ENCODE measurements at regions not wholly inside any gene's neighbourhood (a gene's known extent, or its start where the extent isn't known, plus 50 kb on each side); places are given as distances from the start of the nearest gene placed in this dataset.

- ATAC-seq, result no peak
- no peak for DNase-seq
- intact Hi-C loops (cut with micrococcal nuclease), result no loop called here
These were observed 351.8 kb upstream of the GYPC start for GRCh38 chr2:126304154-126304553.

- DNase-seq, result no peak
These were observed 349.4 kb upstream of the GYPC start for GRCh38 chr2:126306539-126306938.

DNA sequence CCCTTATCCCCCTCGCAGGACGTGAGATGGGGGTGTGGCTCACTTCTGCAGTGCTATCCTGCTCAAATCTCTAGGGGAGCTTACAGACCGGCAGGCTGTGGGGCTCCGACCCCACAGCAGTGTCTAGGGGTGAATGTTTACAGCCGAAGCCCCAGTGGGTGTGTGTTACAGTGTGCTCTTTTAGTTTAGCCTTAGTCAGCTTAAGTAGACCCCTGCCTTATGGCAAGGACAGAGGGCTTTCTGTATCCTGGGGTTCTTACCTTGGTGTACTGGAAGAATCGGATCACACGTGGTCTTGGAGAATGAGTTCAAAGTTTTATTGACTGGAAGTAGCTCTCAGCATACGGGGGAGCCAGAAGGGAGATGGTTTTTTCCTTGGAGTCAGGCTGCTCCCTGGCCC, 348.2 kb upstream of the GYPC start:
- intact Hi-C loops (cut with micrococcal nuclease), result no loop called here
- DNase-seq, result no peak
- no peak for ATAC-seq

More at GRCh38 chr2:126306539-126306938, 349.4 kb upstream of the GYPC start:
- intact Hi-C loops (cut with micrococcal nuclease), result no loop called here
- ATAC-seq, result no peak

GRCh38 chr2:126309185-126309584, 346.8 kb upstream of the GYPC start:
- intact Hi-C loops (cut with micrococcal nuclease), result no loop called here
- ATAC-seq (no peak), DNase-seq (no peak)

GRCh38 chr2:126312579-126312978, 343.4 kb upstream of the GYPC start:
- intact Hi-C loops (cut with micrococcal nuclease), result no loop called here
- DNase-seq, result no peak
- no peak for ATAC-seq

DNA sequence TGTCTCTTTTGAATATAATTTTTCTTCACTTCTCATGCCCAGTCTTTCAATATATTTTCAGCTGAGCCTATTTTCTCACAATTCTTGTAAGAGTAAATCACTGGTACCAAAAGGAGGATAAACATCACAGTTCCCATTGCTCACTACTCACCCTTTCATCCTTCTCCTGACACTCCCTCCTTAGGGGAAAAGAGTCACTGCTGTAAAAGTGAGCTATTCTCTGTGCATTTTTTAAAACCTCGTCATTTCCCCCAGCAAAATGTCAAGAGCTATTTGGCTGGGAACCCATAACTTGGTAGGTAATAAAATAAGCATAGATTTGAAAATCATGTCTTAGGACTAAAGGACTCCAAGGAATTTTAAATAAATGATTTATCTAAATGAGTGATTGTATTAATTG, 340.1 kb upstream of the GYPC start:
- DNase-seq (no peak), ATAC-seq (no peak)
- intact Hi-C loops (cut with micrococcal nuclease), result no loop called here

- ATAC-seq, result no peak
- DNase-seq, result no peak
- intact Hi-C loops (cut with micrococcal nuclease), result no loop called here
These were observed 338.0 kb upstream of the GYPC start for GRCh38 chr2:126317790-126318431.

GRCh38 chr2:126322342-126322741, 333.6 kb upstream of the GYPC start:
- intact Hi-C loops (cut with micrococcal nuclease), result no loop called here
- ATAC-seq (no peak), DNase-seq (no peak)

- intact Hi-C loops (cut with micrococcal nuclease), result no loop called here
- no peak for DNase-seq
- peak; percentile 54 for ATAC-seq
These were observed 330.8 kb upstream of the GYPC start for GRCh38 chr2:126325202-126325601.

- ATAC-seq (no peak), DNase-seq (no peak)
- intact Hi-C loops (cut with micrococcal nuclease), result no loop called here
These were observed 326.8 kb upstream of the GYPC start for GRCh38 chr2:126329173-126329572.

GRCh38 chr2:126342457-126342856, 313.5 kb upstream of the GYPC start:
- ATAC-seq (no peak), DNase-seq (no peak)
- intact Hi-C loops (cut with micrococcal nuclease), result no loop called here

GRCh38 chr2:126343136-126343535, 312.8 kb upstream of the GYPC start:
- ATAC-seq, result no peak
- no peak for DNase-seq
- intact Hi-C loops (cut with micrococcal nuclease), result no loop called here

DNA sequence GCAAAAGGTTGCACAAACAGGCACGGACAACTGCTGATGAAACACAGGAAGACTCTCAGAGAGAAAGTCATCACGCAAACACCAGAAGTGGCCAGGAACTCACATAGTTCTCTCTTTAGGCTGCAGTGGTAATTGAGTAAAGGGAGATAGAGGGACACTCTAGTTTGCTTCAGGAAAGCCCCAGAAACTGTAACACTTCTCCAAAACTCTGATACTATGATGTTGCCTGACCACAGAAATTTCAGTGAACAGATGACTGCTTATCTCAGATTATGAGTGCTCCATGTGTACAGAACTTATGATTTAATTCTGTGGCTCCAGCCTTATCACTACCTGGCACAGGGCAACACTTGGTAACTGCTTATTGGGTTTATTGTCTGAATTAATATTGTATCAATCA, 311.5 kb upstream of the GYPC start:
- DNase-seq (no peak), ATAC-seq (no peak)
- intact Hi-C loops (cut with micrococcal nuclease), result no loop called here

DNA sequence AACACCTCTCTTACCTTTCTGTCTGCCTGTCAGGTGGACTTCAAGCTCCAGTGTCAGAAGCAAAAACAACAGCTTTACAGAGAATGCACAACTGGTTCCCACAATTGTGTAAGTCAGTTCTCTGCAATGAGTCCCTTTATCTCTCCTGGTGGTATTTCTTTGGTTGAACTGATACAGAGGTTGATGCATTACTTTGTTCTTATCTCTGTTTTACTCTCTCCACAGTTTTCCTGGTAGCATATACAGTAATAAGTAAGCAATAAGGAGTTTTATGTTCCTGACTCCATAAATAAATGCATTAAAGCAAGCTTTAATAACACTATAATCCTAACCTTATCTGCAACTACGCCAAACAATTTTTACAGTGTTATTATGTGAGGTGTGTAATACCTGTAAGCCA, 310.3 kb upstream of the GYPC start:
- intact Hi-C loops (cut with micrococcal nuclease), result no loop called here

GRCh38 chr2:126356631-126357030, 299.3 kb upstream of the GYPC start:
- intact Hi-C loops (cut with micrococcal nuclease), result no loop called here
- DNase-seq (no peak), ATAC-seq (no peak)

More for the DNA sequence above, 310.3 kb upstream of the GYPC start:
- DNase-seq, result no peak
- no peak for ATAC-seq

DNA sequence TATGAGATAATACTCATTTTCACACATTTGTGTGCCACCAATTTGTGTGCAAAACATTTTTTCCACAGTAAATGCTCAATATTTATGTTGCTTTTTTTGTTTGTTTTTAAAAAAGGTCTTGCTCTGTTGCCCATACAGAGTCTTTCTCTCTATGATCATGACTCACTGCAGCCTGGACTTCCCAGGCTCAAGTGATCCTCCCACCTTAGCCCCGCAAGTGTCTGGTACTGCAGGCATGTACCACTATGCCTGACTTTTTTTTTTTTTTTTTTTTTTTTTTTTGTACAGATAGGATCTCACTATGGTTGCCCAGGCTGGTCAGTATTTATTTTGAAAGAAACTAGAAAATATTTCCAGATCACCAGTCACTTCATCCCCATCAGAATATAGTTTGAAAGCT, 297.8 kb upstream of the GYPC start:
- no peak for ATAC-seq
- intact Hi-C loops (cut with micrococcal nuclease), result no loop called here

DNA sequence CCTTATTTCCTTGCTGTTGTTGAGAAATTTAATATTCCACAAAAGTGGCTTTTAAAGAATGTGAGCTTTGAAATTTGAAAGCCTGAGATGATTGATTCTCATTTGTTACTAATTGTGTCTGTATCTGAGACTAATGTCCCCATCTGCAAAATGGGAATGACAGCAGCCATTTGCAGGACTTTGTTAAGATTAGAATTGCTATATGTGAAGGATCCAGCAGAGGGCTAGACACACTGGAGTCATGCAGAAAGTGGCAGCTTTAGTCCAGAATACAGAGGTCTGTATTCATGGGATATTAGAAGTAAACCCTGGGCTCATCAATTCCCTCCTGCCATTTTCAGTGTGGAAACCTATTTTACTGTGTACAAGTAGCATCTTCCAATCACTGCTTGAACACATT, 296.5 kb upstream of the GYPC start:
- intact Hi-C loops (cut with micrococcal nuclease), result no loop called here
- no peak for ATAC-seq
- no peak for DNase-seq

More for the DNA sequence above, 297.8 kb upstream of the GYPC start:
- no peak for DNase-seq

- no peak for ATAC-seq
- DNase-seq, result no peak
- intact Hi-C loops (cut with micrococcal nuclease), result no loop called here
These were observed 288.6 kb upstream of the GYPC start for GRCh38 chr2:126367361-126367760.

- ATAC-seq, result peak; percentile 51
- intact Hi-C loops (cut with micrococcal nuclease), result no loop called here
- DNase-seq, result no peak
These were observed 287.2 kb upstream of the GYPC start for GRCh38 chr2:126368758-126369157.

GRCh38 chr2:126370201-126370600, 285.8 kb upstream of the GYPC start:
- no peak for DNase-seq
- intact Hi-C loops (cut with micrococcal nuclease), result no loop called here
- ATAC-seq, result peak; percentile 55

DNA sequence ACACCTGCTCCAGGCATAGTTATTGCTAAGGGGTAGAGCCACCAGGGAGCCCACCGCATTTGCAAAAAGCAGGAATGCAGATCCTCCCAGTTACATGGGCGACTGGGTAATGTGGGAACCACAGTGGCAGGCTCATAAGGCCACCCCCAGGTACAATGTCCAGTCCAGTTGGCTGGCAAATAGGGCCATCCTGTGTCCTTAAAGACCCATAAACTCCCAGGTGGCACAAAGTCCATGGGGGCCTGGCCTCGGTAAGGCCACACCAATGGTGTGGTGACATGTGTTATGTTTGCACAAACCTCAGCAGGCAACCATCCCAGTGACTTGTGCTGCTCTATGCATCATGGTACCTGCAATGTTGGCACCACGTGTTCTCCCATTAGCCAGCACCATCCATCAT, 283.6 kb upstream of the GYPC start:
- intact Hi-C loops (cut with micrococcal nuclease), result no loop called here
- DNase-seq (no peak), ATAC-seq (no peak)

GRCh38 chr2:126378176-126378575, 277.8 kb upstream of the GYPC start:
- intact Hi-C loops (cut with micrococcal nuclease), result no loop called here
- ATAC-seq (no peak), DNase-seq (no peak)

Data from left ventricle myocardium superior (tissue), 1 donor.